Left ventricle myocardium inferior (tissue), 1 donor: ENCODE measurements at regions not wholly inside any gene's neighbourhood (a gene's known extent, or its start where the extent isn't known, plus 50 kb on each side); places are given as distances from the start of the nearest gene placed in this dataset.

ENCODE experiments used
- DNase-seq: peaks from one replicate; pipeline ENCODE4 v3.0.0-alpha.2; 2020
- H3K27ac ChIP-seq: fragments of 200-600 bp; replicated peaks from 2 replicates; pipeline ENCODE4 v1.8.0; 2021
- H3K27me3 ChIP-seq: fragments of 200-600 bp; 2 replicates; pipeline ENCODE4 v1.8.0; 2021; ENCODE audit warnings: low read depth
- H3K36me3 ChIP-seq: fragments of 200-600 bp; 2 replicates; pipeline ENCODE4 v1.8.0; 2021
- H3K4me1 ChIP-seq: fragments of 200-600 bp; 2 replicates; pipeline ENCODE4 v1.8.0; 2021
- H3K4me3 ChIP-seq: fragments of 200-600 bp; 2 replicates; pipeline ENCODE4 v1.8.0; 2021; ENCODE audit warnings: mild to moderate bottlenecking, moderate library complexity
- H3K9me3 ChIP-seq: fragments of 200-600 bp; replicated peaks from 2 replicates; pipeline ENCODE4 v1.8.0; 2021
- intact Hi-C: fragments of 100-400 bp; cut with micrococcal nuclease; formaldehyde crosslinking; loops from one replicate; pipeline ENCODE4 v1.11.0; 2022
- TF ChIP-seq, protein P1 (sequence below): fragments of 200-600 bp; IDR thresholded peaks from 2 replicates; pipeline ENCODE4 v1.8.0; 2021; ENCODE audit warnings: antibody characterized with exemption, mild to moderate bottlenecking, borderline replicate concordance
- donor health status: DM: no; HTN: yes; CAD: no; lungs with severe emphysema.

DNA sequence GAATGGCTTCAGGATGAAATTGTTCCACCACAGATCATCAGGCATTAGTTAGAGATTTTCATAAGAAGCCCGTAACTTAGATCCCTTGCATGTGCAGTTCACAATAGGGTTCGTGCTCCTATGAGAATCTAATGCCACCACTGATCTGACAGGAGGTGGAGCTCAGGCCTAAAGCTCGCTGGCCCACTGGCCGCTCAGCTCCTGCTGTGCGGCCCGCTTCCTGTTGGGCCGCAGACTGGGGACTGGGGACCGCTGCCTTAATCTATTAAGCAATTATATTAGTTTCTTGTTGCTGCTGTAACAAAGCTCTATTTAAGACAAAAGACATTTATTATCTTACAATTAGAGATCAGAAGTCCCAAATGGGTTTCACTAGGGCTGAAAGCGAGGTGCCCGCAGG is 205.6 kb downstream of the LARP7 start:
- TF ChIP-seq, protein P1, sequence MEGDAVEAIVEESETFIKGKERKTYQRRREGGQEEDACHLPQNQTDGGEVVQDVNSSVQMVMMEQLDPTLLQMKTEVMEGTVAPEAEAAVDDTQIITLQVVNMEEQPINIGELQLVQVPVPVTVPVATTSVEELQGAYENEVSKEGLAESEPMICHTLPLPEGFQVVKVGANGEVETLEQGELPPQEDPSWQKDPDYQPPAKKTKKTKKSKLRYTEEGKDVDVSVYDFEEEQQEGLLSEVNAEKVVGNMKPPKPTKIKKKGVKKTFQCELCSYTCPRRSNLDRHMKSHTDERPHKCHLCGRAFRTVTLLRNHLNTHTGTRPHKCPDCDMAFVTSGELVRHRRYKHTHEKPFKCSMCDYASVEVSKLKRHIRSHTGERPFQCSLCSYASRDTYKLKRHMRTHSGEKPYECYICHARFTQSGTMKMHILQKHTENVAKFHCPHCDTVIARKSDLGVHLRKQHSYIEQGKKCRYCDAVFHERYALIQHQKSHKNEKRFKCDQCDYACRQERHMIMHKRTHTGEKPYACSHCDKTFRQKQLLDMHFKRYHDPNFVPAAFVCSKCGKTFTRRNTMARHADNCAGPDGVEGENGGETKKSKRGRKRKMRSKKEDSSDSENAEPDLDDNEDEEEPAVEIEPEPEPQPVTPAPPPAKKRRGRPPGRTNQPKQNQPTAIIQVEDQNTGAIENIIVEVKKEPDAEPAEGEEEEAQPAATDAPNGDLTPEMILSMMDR, result no peak
- no peaks in the 10 kb centered on the region for H3K9me3 ChIP-seq
- no peaks in the 10 kb centered on the region for H3K36me3 ChIP-seq
- intact Hi-C loops, result no loop called here
- H3K4me3 ChIP-seq, result no peak overlapping the region
- H3K27ac ChIP-seq, result no peak overlapping the region
- H3K27me3 ChIP-seq, result no peaks in the 10 kb centered on the region
- H3K4me1 ChIP-seq, result peaks cover 4% of the 10 kb centered on the region
- no peak for DNase-seq

DNA sequence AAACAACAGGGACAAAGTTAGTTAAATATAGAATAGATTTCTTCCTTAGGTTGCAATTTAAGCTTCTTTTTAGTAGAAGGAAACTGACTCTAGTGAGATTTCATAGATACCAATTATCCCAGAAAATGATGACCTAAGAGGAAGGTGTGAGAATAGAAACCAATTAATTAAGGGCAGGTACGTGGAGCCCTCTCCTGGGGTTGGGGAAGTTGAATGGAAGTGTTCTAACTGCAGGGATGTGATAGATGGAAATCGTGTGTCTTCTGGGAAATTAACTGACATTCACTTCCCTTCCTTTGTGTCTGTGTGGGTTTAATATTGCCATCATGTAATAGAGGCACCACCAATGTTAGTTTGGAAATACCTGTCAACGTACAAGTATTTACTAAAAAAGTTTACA is 204.1 kb upstream of the ANK2 start:
- Histone ChIP-seq H3K4me1 (peaks cover 21% of the 10 kb centered on the region), H3K4me3 (no peak overlapping the region), H3K27me3 (no peaks in the 10 kb centered on the region), H3K36me3 (no peaks in the 10 kb centered on the region), H3K9me3 (no peaks in the 10 kb centered on the region), H3K27ac (no peak overlapping the region)
- intact Hi-C loops, result no loop called here
- TF ChIP-seq, protein P1, result no peak
- no peak for DNase-seq

DNA sequence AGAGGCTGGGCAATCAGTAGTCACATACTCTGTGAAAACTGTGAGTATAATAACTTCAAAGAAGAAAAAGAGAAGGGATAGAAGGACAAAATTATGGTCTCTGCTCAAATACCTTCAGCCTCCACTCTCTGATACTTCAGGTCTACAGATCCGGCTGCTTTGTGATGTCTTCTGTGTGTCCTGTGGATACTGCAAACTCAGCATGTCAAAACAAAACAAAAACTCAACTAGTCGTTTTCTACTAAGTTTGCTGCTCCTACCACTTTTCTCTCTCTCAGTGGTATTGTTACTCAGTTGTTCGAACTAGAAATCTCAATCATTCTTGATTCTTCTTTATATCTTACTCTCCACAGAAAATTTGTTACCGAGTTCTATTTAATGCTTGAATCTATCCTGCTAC is 202.4 kb upstream of the ANK2 start:
- Histone ChIP-seq H3K27me3 (no peaks in the 10 kb centered on the region), H3K27ac (no peak overlapping the region), H3K9me3 (no peaks in the 10 kb centered on the region), H3K4me3 (no peak overlapping the region), H3K4me1 (peaks cover 17% of the 10 kb centered on the region), H3K36me3 (no peaks in the 10 kb centered on the region)
- intact Hi-C loops, result no loop called here
- TF ChIP-seq, protein P1, result no peak
- no peak for DNase-seq

DNA sequence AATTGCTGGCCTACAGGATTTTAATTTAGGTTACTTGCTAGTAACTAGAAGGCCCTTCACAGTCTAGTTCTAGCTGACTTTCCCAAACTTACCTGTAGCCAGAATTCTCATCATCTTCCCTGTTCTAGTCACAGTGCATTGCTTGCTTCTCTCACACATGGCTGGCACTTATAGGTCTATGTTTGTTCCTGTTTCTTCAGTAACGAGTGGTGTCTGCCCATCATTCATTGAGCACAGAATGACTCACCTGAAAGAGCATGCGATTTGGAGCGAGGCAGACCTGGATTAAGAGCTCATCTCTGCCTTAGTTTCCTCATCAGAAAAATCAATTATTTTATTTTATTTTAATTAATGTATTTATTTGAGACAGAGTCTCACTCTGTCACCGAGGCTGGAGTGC is 201.7 kb upstream of the ANK2 start:
- H3K36me3 ChIP-seq, result no peaks in the 10 kb centered on the region
- peaks cover 17% of the 10 kb centered on the region for H3K4me1 ChIP-seq
- TF ChIP-seq, protein P1, result no peak
- H3K9me3 ChIP-seq, result no peaks in the 10 kb centered on the region
- no peaks in the 10 kb centered on the region for H3K27me3 ChIP-seq
- no peak for DNase-seq
- H3K27ac ChIP-seq, result no peak overlapping the region
- H3K4me3 ChIP-seq, result no peak overlapping the region
- intact Hi-C loops, result no loop called here

DNA sequence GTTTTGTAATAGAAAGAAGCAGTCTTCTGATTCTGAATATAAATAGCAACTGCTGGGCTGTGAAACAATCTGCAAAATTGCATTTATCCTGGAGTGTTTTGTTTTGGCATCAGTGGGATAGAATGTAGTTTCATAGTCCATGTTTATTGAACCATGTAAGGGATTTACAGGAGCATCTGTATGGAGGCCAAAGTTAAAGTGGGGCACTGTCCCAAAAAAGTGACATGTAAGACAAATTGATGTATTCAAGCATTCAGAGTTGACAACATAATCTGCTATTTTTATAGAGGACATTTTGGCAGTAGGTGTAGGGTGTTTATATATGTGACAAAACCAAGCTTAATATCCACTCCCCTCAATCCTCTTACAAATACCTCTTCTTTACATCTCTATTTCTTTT is 200.5 kb upstream of the ANK2 start:
- intact Hi-C loops, result no loop called here
- H3K27ac ChIP-seq, result no peak overlapping the region
- no peaks in the 10 kb centered on the region for H3K27me3 ChIP-seq
- TF ChIP-seq, protein P1, result no peak
- H3K4me3 ChIP-seq, result no peak overlapping the region
- peaks cover 22% of the 10 kb centered on the region for H3K4me1 ChIP-seq
- H3K9me3 ChIP-seq, result no peaks in the 10 kb centered on the region
- no peaks in the 10 kb centered on the region for H3K36me3 ChIP-seq
- DNase-seq, result no peak

DNA sequence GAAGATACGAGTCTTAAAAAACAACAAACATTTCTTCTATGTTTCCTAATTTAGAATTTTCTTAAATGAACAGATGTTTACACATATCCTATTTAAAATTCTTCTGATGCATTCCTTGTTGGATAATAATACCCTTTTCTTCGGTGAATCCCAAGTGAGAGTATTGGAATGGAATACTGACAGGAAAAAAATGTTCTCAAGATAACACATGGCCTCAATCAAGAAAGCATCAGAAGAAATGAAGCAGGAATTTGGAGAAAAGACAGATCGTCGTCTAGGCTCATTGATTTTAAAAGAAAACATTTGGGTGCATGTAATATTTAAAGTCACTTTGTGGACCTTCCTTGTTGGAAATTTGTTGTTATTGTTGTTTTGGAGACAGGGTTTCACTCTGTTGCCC is 196.9 kb upstream of the ANK2 start:
- Histone ChIP-seq H3K27ac (no peak overlapping the region), H3K4me1 (peaks cover 47% of the 10 kb centered on the region), H3K9me3 (no peaks in the 10 kb centered on the region), H3K27me3 (no peaks in the 10 kb centered on the region), H3K4me3 (no peak overlapping the region), H3K36me3 (no peaks in the 10 kb centered on the region)
- no peak for DNase-seq
- TF ChIP-seq, protein P1, result no peak
- intact Hi-C loops, result no loop called here
